NCI-H526 treated with DMSO at 0.1 percent for 48 hours (cell line): ENCODE measurements at regions not wholly inside any gene's neighbourhood (a gene's known extent, or its start where the extent isn't known, plus 50 kb on each side); places are given as distances from the start of the nearest gene placed in this dataset.

Experiments used
- DNase-seq: peaks from one replicate; lab custom pipeline; 2025; lab: John Stamatoyannopoulos, UW

DNA sequence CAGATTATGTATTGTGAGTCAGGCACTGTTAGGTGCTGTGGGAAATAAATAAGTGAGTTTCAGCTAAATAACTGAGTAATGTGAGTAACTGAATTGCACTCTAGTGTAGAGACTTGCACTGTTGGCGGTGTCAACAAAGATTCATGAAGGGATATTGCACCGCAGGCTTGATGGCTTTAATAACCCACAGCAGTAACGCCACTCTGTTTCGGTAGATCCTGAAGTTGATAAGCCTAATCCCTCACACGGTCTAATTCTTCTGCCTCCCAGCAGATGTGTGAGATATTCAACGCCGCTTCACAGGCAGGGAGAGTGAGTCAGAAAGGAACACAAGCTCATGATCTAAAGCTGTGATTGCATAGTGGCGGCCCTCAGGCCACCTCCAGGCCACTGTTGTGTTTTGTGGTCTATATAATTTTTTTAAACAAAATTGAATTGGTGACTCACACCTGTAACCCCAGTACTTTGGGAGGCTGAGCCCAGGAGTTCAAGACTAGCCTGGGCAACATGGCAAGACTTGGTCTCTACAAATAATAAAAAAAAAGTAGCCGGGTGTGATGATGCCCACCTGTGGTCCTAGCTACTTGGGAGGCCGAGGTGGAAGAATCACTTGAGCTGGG lies 94.3 kb downstream of the LIPG start:
- peak; percentile 58 for DNase-seq

DNA sequence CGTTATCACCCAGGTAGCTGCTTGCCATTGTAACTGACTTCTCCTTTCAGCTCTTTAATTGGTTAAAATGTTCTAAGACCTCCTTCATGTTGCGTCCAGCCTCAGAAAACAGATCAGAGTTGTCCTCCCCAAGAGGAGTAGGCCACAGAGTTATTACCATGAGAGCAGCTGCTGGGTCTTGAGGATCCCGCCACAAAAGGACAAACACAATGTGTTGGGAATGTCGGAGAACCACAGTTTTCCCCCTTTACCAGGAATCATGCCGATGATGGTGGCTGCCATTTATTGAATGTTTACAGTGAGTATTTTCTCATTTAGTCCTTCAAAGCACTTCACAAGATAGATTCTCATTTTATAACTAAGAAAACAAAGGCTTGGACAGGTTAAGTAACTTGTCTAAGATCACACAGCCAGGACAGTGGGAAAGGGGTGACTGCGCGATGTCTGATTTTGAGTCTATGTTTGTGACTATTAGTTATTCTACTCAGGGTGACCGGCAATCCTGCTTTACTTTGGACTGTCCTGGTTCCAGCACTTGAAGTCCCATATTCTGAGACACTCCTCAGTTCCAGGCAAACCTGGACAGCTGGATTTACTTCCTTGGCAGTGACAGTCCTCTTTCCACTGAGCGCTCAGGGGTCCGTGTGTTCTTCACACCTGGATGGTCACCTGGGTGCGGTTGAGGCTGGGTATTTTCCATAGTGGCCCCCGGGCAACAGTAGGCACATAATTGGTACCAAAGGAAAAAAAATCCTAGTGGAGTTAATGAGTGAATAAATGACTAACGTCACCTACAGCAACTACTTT lies 93.6 kb downstream of the LIPG start:
- DNase-seq, result no peak

DNA sequence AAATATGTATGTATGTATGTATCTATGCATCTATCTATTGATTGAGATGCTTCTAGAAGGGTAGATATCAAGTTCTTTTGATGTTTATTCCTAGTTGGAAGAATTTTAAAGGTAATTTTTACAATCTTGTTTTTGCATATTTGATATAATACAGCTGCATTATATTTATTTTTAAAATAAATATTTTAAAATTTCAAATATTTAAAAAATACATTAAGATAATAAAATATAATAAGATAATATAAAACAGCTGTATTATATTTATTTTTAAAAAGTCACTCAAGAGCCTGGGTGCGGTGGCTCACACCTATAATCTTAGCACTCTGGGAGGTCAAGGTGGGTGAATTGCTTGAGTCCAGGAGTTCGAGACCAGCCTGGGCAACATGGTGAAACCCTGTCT lies 92.5 kb downstream of the LIPG start:
- no peak for DNase-seq

DNA sequence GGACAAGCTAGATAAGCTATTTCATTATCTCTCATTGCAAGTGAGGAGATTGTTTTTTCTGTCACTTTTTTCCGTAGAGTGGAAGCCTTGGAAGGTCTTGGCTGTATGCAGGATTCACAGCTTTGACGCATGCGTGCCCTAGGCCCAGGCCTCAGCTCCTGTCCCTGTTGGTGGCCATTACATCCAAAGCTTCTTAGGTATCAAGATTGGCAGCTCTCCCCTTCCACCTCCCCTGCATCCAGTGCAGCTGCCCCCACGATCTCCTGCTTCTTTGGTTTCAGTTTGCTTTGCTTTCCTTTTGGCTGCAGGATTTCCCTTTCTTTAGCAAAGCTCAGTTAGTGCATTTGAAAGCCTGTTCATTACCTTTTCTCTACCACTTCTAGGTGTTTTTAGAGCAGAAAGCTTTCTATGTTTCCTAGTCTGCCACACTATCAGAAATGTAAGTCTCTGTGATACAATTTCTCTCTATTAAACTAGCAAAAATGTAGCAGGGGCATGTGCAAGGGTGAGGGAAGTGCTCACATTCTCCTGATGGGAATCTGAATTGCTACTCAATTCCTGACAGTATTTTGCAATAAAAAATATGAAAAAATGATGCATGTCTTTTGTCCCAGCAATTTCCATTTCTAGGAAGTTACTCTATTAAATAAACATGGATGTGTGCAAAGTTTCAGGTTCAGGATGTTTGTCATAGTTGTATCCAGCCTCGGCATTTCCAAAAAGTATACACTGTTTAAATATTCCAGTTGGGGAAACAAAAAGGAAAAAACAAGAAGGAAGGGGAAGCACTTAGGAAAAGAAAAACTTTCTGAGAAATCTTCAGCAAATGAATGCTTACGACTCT lies 91.2 kb downstream of the LIPG start:
- DNase-seq, result no peak

- DNase-seq, result no peak
Observed at GRCh38 chr18:49651033-49651432, 89.2 kb downstream of the LIPG start.

- no peak for DNase-seq
Observed at GRCh38 chr18:49650426-49650891, 88.6 kb downstream of the LIPG start.

GRCh38 chr18:49648811-49649210 lies 87.0 kb downstream of the LIPG start:
- no peak for DNase-seq
